Transverse colon (tissue), 4 donors: ENCODE measurements at regions not wholly inside any gene's neighbourhood (a gene's known extent, or its start where the extent isn't known, plus 50 kb on each side); places are given as distances from the start of the nearest gene placed in this dataset.

Experiments
- DNase-seq: peaks from one replicate; pipeline ENCODE4 v3.0.0-alpha.2; 2019
- H3K27ac ChIP-seq, 4 donors: fragments of 200-600 bp; sonication (generic); 2 replicates each; pipeline ENCODE4 v1.5.1; 2016 to 2018; ENCODE audit warnings: inconsistent platforms in 4 of 4
- H3K27me3 ChIP-seq: fragments of 200-600 bp; sonication (generic); 2 replicates; pipeline ENCODE4 v1.5.1; 2017; ENCODE audit warnings: inconsistent platforms
- H3K36me3 ChIP-seq, 4 donors: fragments of 200-600 bp; sonication (generic); 2 replicates each; pipeline ENCODE4 v1.5.1; 2017 to 2019; ENCODE audit warnings: inconsistent platforms in 4 of 4
- H3K4me1 ChIP-seq, 4 donors: fragments of 200-600 bp; sonication (generic); 2 replicates each; pipeline ENCODE4 v1.5.1; 2017 to 2020; ENCODE audit warnings: inconsistent platforms in 4 of 4
- H3K4me3 ChIP-seq, 4 donors: fragments of 200-600 bp; sonication (generic); 1 replicate in 1 of 4; 2 replicates in 3 of 4; pipeline versions ENCODE4 v1.5.1 to v1.6.1; 2017 to 2019; ENCODE audit warnings: inconsistent platforms in 4 of 4
- H3K9me3 ChIP-seq, 2 donors: fragments of 200-600 bp; sonication (generic); 2 replicates each; pipeline ENCODE4 v1.5.1; 2017 to 2019; ENCODE audit warnings: inconsistent platforms in 2 of 2
- EP300 ChIP-seq: sonication (generic); formaldehyde crosslinking; IDR thresholded peaks from one replicate; pipeline ENCODE4 v1.6.1; 2017; ENCODE audit warnings: antibody characterized with exemption, low read depth
- POLR2A ChIP-seq: fragments of 450-650 bp; IDR thresholded peaks from one replicate; pipeline ENCODE4 v1.6.1; 2016; ENCODE audit warnings: antibody characterized with exemption, mild to moderate bottlenecking, moderate library complexity
- POLR2AphosphoS5 ChIP-seq, 3 donors: sonication (generic); formaldehyde crosslinking; IDR thresholded peaks; one replicate each; pipeline ENCODE4 v1.6.1; 2016; ENCODE audit warnings: antibody characterized with exemption in 3 of 3
- WGBS, 2 donors: methylation state at CpG; one replicate each; pipeline ENCODE4 v1.1.5; 2018; ENCODE audit warnings: low coverage in 1 of 2; 5-methylcytosine and 5-hydroxymethylcytosine counted together
- in situ Hi-C, 4 donors: fragments of 200-750 bp; cut with MboI; loops; one replicate each; pipeline versions ENCODE4 v1.15.0 to v1.15.1; 2017; ENCODE audit warnings: low sequenced_read_pairs in 3 of 4, low pct_ligation_motif_present in 1 of 4, low pct_unique_long_range_greater_than_20kb in 1 of 4
- intact Hi-C: fragments of 100-400 bp; cut with DNase I; formaldehyde crosslinking; loops from one replicate; pipeline ENCODE4 v1.15.1; 2023; ENCODE audit warnings: low total_unique reads
- TF ChIP-seq, protein P1 (sequence below), 5 experiments: fragments of 200-600 bp in 3 of 5; fragments of 450-650 bp in 2 of 5; sonication (generic) in 3 of 5; IDR thresholded peaks; 1 replicate in 2 of 5; 2 replicates in 3 of 5; pipeline ENCODE4 v1.5.1; 2016 to 2017; ENCODE audit warnings: antibody characterized with exemption in 5 of 5, inconsistent platforms in 3 of 5, mild to moderate bottlenecking in 2 of 5, moderate library complexity in 1 of 5

DNA sequence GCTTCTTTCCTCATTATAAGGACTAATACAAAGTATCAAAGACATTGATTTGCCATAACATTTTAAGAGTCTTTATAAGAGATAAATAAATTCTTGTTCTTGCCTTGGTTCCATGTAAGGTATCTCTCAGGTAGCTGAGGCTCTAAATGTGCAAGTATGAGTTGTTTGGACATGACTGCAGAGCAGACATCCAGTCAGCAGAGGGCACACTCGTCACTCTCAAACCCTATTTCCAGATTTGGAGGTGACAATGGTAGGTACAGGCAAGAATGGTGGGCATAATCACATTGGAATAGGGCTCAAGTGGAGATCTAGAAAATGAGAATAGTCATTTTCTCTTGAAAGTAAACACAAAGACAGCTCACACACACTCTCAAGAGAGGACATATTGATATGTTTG is 133.3 kb upstream of the ZIC3 start:
- H3K27me3 ChIP-seq: peaks cover 24% of the 10 kb centered on the region
- TF ChIP-seq POLR2A (no peak), POLR2AphosphoS5 (IDR thresholded peaks at IDR 0.05) (no peak), EP300 (no peak)
- TF ChIP-seq, protein P1, sequence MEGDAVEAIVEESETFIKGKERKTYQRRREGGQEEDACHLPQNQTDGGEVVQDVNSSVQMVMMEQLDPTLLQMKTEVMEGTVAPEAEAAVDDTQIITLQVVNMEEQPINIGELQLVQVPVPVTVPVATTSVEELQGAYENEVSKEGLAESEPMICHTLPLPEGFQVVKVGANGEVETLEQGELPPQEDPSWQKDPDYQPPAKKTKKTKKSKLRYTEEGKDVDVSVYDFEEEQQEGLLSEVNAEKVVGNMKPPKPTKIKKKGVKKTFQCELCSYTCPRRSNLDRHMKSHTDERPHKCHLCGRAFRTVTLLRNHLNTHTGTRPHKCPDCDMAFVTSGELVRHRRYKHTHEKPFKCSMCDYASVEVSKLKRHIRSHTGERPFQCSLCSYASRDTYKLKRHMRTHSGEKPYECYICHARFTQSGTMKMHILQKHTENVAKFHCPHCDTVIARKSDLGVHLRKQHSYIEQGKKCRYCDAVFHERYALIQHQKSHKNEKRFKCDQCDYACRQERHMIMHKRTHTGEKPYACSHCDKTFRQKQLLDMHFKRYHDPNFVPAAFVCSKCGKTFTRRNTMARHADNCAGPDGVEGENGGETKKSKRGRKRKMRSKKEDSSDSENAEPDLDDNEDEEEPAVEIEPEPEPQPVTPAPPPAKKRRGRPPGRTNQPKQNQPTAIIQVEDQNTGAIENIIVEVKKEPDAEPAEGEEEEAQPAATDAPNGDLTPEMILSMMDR (IDR thresholded peaks at IDR 0.05): no peak
- peaks cover 0 to 4% (median 0%) of the 10 kb centered on the region in 4 donors for H3K4me1 ChIP-seq
- no peak overlapping the region for H3K4me3 ChIP-seq
- 0% methylated on average over 1 of the region's 1 CpG; no CpG with 5 or more reads in 1 of the 2 donors for WGBS, 2 donors
- no peaks in the 10 kb centered on the region for H3K9me3 ChIP-seq
- H3K36me3 ChIP-seq: no peaks in the 10 kb centered on the region
- no peak overlapping the region for H3K27ac ChIP-seq
- DNase-seq: no peak
- in situ Hi-C loops: no loop called here
- intact Hi-C loops: no loop called here

DNA sequence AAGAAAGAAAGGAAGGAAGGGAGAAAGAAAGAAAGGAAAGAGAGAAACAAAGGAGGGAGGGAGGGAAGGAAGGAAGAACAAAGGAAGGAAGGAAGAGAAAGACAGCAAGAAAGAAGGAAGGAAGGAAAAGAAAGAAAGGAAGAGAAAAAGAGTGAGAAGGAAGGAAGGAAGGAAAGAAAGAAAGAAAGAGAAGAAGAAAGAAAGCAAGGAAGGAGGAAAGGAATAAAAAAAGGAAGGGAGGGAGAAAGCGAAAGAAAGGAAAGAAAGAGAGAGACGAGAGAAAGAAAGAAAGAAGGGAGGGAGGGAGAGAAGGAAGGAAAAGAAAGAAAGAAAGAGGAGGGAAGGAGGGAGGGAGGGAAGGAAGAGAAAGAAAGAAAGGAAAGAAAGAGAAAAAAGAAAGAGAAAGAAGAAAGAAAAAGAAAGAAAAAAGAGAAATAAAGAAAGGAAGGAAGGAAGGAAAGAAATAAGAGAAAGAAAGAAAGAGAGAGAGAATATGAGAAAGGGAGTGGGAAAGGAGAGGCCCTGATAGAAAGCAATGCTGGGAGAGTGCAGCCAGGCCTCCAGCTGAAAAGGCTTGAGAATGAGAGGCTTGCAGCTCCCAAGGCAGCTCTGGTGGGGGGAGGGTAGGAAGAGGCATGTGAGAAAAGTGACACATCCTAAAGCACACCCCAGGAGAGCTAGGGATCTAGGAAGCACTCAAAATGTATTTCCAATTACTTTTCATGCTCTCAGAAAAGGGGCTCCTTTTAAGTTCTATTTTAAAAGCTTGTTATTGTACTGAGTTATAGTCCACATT is 134.0 kb upstream of the ZIC3 start:
- TF ChIP-seq, protein P1 (IDR thresholded peaks at IDR 0.05): no peak
- TF ChIP-seq POLR2AphosphoS5 (IDR thresholded peaks at IDR 0.05) (no peak), EP300 (no peak), POLR2A (no peak)
- Histone ChIP-seq H3K36me3 (no peaks in the 10 kb centered on the region), H3K27me3 (peaks cover 31% of the 10 kb centered on the region), H3K9me3 (no peaks in the 10 kb centered on the region), H3K27ac (no peak overlapping the region), H3K4me3 (no peak overlapping the region), H3K4me1 (peaks cover 0 to 11% (median 6%) of the 10 kb centered on the region in 4 donors)
- WGBS, 2 donors: 44 to 63% methylated on average over 2 of the region's 2 CpGs
- intact Hi-C loops: no loop called here
- no peak for DNase-seq
- in situ Hi-C loops: no loop called here

DNA sequence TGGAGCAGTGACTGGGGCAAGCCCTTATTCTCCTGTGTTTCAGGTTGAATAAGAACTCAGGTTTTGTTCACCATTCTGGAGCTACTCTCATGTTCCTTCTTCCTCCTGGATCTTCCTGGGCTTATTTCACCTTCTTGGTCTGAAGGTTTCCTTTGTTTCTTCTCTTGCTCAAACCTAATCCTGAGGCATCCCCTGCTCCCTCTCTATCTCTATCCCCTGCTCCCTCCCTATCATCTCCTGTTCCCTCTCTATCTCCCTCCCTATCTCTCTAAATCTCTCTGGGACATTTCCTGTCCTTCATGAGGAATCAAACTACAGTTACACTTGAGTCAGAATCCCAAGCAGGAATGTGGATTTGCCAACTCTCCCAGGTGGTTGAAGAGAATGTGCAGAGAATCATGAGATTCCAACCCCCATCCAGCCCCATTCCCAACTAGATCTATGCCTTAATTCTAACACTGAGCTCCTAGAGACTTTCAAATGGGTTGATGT is 134.9 kb upstream of the ZIC3 start:
- Histone ChIP-seq H3K4me1 (peaks cover 0 to 11% (median 6%) of the 10 kb centered on the region in 4 donors), H3K4me3 (no peak overlapping the region), H3K36me3 (no peaks in the 10 kb centered on the region), H3K27me3 (peaks cover 38% of the 10 kb centered on the region), H3K27ac (no peak overlapping the region), H3K9me3 (no peaks in the 10 kb centered on the region)
- TF ChIP-seq EP300 (no peak), POLR2A (no peak), POLR2AphosphoS5 (IDR thresholded peaks at IDR 0.05) (no peak)
- TF ChIP-seq, protein P1 (IDR thresholded peaks at IDR 0.05): no peak
- intact Hi-C loops: no loop called here
- in situ Hi-C loops: no loop called here
- DNase-seq: no peak

DNA sequence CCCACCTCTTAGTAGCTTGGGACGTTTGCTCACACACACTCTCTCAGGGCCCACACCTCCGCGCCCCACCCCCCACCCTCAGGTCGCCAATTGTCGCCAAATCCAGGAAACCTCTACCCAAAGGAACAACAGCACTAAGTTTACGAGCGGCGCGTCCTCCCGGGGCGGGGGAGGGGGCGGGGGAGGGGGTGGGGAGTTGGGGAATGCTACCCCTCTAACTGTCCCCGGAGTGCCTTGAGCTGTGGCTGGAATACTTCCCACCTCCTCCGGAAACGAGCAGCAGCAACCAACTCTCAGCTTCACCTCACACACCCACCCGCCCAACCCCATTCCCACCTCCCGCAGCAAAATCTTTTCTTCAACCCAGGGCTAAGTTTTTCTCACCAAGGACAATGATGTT is 135.6 kb upstream of the ZIC3 start:
- Histone ChIP-seq H3K27me3 (peaks cover 45% of the 10 kb centered on the region), H3K9me3 (no peaks in the 10 kb centered on the region), H3K36me3 (no peaks in the 10 kb centered on the region), H3K27ac (no peak overlapping the region), H3K4me1 (peaks cover 0 to 11% (median 6%) of the 10 kb centered on the region in 4 donors), H3K4me3 (no peak overlapping the region)
- TF ChIP-seq, protein P1 (IDR thresholded peaks at IDR 0.05): no peak
- 39% methylated on average over 17 of the region's 17 CpGs; no CpG with 5 or more reads in 1 of the 2 donors for WGBS, 2 donors
- in situ Hi-C loops: no loop called here
- no peak for DNase-seq
- intact Hi-C loops: no loop called here
